NCI-H774 (cell line): ENCODE measurements at regions not wholly inside any gene's neighbourhood (a gene's known extent, or its start where the extent isn't known, plus 50 kb on each side); places are given as distances from the start of the nearest gene placed in this dataset.

ENCODE experiments used
- DNase-seq: peaks from one replicate; lab custom pipeline; 2025; lab: John Stamatoyannopoulos, UW

DNA sequence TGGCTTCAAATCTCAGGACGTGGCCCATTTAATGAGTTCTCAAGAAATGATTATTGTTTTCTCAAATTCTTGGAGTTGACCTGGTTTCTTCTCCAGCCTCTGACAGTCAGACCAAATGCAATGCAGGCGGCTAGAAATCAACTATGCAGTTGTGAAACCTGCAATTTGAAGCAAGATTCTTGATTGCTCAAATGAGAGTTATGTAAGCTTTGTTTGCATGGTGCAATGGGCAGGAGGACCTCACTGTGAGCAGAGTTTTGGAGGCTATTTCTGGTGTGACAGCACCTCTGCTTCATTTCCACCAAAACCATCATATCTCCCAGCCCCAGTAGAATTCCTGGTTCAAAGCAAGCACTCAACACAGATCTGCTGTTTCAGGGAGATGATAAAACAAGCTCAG lies 500.0 kb upstream of the KLF4 start:
- no peak for DNase-seq

DNA sequence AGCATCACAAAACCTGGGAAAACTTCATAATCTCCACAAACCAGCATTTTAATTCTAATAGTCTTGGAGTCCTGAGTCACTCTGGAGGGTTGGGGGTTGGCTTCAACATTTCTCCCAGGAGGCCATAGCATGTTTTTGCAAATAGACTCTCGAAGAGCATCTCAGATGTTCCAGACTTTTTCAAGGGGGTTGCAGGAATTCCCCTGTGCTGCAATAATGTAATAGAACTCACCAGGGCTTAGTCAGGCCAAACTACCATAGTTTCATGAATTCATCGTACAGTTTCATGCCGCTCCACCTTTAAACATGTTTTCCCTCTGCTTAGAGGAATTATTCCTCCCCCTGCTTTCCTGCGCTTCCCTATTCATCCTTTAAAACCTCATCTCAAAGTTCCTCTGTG lies 499.5 kb upstream of the KLF4 start:
- DNase-seq: no peak

DNA sequence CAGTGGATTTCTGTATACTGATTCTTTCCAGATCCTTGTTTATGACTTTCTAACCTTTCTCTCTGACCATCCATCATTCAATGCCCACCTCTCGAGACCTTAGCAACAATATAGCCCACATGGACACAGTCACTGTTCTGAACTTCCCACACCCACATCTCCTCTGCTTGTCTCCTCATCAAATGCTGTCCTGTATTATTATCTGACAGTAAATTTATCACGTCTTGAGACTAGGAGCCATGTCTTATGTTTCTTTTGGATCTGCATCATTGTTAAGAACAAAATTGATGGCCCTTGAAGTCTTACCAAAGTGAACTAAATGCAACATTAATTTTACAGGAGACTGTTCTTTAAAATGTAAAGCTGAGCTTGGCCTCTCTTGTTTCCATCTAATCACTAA lies 495.4 kb upstream of the KLF4 start:
- no peak for DNase-seq

DNA sequence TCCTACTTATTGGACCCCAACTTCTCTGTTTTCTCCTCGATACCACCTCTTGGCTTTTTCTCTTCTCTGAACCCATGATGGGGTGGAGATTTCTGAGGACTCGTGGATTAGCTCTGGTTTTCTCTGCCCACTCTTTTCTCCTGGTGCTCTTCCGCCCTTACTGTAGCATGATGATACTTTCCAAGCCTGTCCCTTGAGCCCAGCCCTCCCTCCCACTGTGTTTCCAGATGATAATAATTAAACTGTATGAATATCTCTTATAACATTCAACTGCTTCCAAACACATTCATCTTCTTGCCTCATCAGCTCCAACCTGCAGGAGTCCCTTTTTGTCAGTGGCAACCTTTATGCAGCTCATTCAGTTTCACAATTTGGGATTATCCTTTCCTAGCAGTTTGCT lies 494.2 kb upstream of the KLF4 start:
- DNase-seq: no peak

DNA sequence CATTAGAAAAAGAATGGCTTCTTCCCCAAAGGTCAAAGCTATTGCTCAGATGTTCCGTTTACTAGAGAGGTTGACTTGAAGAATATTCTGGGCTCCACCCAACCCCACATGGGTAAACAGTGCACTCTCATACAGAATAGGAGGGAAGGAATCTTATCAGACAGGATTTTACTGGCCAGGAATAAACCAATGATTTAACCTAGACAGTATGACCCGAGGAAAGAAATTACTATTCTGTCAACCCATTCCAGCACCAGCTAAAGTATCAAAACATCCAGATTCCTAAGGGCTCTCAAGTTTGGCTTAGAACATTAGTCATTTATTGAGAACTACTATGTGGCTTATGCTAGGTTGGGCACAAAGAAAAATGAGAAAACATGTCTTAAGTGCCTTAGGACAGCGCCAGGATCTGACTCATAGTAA lies 493.6 kb upstream of the KLF4 start:
- DNase-seq: no peak

DNA sequence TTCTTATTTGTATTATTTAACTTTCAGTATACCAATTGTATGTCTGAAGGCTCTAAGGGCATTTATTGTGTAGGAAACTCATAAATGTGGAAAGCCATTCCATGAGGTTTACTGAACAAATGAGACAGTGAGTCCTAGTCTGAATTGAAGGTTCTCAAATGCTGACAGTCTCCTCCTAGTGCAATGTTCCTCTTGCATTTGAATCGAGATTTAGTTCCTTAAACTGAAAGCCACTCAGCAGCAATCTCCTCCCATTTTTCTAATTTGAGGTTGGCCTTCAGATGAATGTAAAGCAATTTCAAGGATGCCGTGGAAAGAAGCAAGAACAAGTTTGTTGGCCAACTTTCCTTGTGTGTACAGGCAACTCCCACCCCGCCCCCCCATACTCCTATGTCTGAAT lies 493.2 kb upstream of the KLF4 start:
- DNase-seq: no peak

DNA sequence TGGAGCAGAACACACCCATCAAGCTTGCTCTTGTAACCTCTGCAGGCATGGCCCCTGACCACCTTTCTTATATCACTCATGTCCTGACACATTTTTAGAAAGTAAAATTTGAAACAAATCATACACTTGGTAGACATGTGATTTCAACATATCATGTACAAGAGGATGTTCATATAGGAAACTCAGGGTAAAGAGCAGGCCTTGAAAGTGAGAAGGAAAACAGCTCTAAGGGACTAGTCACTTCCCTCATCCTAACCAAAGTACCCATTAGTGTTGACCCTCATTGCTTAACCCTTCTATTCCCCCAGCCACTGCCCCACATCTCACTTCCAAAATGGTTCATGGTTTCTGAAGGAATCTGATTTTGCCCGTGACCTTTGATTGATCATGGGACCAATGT lies 492.4 kb upstream of the KLF4 start:
- DNase-seq: no peak

DNA sequence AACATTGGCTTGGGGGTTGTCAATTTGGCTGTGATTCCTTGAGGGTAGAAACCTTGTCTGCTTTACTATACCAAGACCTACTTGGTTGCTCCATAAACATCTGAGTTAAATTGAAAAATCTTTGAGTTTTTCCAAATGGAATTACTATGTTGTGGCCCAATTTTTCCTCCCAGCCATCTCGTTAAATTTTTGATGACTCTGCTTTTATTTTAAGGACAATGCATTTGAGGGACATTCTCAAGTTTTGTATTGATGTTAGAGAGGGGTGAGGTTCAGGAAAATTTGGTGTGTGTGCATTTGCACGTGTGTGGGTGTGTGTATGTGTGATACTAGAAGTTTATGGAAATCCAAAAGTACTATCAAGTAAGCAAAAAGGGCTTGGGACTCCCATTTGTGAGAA lies 491.4 kb upstream of the KLF4 start:
- no peak for DNase-seq

DNA sequence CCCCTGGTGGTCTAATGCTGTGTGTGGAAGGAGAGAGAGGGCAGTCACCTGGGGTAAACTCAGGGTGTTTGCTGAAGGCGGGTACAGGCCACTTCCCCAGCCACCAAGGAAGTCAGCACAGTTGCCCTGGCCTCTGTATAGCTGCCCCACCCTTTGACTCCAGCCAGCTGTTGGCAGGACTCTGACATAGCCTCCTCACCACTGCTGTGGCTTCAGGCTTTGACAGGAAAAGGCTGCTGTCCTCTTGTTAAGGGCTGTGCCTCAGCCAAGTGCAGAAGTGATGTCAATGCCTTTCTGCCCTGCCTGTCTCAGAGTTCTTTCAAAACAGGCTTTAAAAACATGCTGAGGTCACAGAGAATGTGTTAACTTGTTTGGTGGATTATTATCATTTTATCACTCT lies 487.2 kb upstream of the KLF4 start:
- no peak for DNase-seq

DNA sequence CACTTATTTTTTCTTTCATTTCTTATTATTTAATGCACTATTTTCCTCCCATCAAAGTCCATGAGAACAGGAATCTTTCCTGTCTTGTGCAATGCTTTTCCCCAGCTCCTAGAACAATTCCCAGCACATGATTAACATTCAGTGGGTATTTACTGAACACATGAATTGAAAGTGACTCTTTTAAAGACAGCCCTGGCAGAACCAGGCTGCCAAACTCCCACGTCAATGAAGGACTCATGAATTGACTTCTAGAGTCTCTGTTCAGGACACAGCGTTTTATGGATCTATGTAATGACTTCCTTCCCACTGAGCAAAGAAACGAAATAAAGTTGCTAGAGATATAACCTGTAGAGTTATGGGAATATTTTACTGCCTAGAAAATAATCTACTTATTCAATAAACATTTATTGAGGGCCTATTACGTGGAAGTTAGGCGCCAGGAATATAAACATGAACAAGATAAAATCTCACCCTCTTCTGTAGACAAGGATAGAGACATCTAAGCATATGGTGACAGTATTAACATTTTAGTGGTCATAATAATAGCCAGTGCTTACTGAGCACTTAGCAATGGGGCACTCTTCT lies 485.9 kb upstream of the KLF4 start:
- DNase-seq: no peak

DNA sequence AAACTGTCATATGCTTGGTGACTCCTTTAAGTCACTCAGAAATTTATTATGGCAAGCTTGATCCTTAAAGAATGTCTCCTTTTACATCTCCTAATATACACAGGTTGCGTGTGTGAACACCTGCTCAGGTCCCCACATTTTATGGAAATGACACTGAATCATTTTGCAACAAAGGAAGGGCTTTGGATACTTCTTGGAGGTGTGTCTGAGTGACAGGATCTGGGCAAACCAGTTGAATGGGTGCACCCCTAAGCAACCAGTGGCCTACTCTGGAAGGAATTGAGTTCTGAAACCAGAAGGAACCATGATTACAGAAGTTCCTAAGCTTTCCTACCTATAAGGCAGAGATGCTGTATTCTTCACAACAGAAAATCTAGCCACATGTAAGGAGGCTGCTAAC lies 483.9 kb upstream of the KLF4 start:
- no peak for DNase-seq

DNA sequence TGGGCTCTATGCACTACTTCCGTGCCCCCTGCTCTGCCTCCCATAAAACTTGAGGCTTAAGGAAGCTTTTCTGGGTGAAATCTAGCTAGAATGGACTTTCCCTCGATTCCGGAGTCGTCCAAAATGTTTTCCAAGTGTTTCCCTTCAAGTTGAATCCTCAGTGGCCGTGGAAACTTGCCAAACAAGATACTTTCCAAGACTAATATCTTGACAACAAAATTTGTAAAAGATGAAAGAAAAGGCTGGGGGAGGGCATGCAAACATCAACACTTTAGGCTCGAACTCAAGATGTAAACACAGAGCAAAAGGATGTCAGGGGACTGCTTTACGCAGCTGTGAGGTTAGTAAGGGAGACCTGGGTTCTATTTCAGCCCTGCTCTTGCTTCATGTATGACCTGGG lies 482.8 kb upstream of the KLF4 start:
- DNase-seq: no peak

DNA sequence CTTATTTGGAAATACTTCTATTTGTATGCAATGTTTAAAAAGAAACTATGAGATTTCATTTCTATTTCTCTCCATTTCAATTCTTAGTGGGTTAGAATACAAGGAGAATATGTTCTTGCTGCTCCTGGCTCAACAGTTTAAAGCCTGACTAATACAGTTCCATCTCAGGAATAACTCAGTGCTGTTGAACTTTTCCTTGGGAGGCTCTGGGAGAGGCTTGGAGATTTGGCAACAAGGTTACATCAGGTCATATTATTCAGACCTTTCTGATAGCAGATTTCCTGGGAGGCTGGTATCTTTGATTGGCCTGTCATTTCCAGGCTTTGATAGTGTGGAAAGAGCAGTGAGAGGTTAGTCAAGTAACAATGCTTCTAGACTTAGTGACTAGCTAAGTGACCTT lies 481.7 kb upstream of the KLF4 start:
- no peak for DNase-seq

DNA sequence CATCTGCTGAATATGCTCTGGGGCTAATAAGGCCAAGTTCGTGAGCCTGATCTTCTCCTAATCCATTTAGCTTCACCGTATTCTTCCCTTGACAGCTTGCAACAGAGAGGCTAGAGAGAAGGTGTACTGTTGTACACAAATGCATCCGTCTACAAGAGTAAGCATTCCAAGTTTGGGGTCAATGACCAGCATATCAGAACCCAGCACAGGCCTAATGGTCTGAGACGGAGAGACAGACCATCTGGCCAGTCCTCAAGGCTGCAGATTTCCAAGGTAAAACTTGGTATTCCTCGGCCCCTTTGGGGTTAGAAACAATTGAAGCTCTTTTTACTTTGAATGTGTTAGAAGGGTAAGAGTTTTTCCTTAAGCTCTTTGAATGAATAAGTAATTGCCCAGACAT lies 481.2 kb upstream of the KLF4 start:
- no peak for DNase-seq

DNA sequence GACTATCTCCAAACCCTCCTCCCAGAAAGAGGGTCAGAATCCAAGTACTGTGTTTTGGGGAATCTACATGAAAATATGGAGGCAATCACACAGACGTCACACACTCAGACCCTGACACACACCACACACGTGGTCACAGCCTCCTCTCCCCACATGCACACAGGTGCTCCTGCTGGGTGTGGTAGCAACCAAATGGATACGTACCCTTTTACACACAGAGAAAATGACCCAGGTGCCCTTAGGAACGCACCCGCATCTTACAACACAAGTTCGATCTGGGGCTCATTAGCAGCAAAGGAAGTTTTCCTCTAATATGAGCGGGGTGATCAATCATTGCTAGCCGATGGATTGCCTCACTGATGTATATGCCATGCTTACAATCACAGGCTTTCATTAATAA lies 480.2 kb upstream of the KLF4 start:
- no peak for DNase-seq

DNA sequence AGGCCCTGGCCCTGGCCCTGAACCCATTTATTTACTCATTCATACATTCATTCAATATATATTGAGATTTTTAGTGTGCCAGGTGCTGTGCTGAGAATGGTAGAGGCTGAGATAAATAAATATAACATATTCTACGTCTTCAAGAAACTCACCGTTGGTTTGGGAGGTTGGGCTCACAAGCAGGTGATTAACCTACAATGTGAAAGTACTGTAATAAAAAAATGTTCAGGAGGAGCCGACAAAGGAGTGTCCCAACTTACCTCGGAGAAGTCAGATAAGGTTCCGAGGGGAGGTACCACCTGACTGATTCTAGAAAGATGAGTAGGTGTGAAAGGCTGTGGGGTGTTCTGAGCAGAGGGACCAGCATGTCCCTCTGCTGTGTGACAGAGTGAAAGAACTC lies 479.6 kb upstream of the KLF4 start:
- DNase-seq: no peak

DNA sequence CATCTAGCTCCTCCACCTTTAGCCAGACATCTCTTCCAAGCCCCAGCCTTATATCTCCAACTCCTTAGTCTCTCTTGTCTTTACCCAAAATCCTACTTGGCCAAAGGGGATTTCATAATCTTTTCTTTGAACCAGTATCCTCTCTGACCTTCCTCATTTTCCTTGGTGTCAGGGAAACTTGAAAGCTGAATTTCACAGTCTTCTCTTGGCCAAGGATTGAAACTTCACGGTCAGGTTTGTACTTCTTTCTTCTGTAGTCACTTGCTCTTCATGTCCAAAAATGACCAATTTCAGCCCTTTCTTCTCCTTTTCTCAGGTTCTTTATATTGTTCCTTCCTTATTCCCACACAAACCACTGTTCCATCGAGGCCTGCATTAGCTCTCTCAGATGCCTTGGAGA lies 473.7 kb upstream of the KLF4 start:
- DNase-seq: no peak

DNA sequence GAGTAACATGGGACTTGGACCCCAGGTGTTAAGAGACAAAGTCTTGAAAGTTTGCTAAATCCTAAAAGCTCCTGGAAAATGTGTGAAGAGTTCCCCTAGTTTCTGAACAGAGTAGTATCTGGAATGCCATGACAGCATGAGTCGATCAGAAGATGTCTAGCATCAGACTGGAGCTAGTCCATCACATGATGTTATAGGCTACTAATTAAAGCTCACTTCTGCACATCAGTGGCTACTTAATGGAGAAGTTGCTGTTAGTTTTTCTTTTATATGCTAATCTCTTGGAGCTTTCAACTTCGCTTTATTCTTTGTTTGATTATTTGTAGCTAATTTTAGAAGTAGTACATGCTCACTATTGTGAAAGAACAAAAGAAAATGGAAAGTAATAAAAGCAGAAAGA lies 471.3 kb upstream of the KLF4 start:
- no peak for DNase-seq

DNA sequence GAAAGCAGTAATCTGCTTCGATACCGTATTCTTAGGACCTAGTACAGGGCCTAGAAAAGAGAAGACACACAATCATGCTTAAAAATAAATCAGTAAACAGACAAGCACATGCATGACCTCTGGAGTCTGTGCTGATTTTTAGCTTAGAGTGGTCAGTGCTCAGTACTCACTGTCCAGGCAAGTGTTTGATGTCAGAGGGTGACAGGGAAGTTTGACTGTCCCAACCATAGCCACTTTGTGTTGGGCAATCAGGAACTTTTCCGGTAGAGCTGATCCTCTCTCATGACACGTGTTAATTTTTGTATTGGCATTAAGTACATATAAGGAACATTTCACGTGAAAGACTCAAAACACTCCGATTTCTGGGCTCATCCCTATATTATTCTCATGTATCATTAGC lies 464.7 kb upstream of the KLF4 start:
- no peak for DNase-seq

DNA sequence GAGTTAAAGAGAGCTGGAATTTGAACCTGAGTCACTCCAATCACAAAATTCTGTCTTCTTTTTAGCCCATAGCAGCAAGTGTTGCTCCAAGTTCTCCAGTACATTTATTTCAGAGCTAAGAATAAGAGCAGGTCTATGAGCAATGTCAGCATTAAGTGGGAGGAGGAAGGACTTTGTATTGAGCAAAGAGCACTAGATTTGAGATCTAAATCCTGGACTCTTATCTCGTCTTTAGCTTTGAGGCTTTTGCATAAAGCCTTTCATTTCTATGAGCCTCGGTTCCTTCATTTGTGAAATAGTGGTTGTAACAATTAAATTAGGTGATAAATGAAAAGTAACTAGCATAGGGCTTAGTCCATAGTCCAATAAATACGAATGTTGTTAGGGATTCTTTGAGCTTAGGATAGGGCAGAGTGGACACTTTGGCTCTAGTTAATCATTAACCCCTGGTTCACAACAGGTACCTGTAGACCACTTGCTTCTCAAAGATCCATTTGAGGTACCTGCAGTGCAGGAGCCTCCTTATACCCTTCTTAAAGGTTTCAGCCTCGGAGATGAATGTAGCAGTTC lies 464.1 kb upstream of the KLF4 start:
- DNase-seq: no peak

DNA sequence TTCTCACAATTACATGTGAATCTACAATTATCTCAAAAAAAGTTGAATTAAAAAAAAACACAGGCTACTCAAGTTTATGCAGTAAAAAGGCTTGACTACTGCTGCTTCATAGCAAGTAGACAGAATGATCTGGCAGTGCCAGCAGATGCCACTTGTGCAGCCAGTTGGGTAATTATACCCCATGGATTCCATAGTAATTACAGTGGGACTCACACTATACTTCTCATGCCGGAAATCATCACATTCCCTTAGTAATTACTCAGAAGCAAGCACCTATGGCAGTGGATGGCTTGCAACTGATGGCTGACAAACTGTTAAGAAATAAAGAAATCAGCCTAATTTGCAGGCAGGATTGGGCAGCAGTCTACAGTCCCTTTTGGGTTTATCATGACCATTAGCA lies 463.2 kb upstream of the KLF4 start:
- no peak for DNase-seq

DNA sequence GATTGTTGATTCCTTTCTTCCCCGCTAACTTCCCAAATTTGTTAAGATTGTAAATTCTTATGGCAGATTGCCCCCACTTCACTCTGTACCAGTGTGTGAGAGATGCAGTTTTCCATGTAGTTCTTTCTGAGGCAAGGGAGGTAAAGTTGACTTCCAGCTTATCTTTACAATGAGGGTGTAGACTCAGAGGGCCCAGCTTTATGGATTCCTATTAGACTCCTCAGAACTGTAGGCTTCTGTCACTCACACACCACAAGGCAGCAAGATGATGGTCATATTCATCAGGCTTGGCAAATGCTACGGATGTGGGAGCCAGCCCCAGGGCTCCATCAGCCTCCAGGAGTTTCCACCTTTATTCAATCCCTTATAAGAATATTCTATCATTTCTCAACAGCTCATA lies 461.9 kb upstream of the KLF4 start:
- no peak for DNase-seq

DNA sequence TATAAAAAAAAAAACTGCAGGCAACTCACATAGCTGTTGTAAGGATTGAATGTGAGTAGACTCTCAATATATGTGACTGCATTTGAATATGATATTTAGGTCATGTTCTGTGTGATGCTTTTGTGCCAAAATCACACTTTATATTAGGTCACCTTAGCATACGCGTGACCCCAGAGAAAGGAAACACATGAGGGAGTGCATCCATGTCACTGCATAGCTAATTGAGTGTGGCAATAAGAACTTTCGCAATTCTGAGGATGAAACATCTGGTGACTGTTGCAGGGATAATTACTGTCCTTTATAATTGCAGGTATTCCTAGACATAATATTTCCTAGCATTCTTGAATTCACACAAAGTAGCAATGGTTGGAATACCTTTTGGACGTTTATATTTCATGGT lies 459.5 kb upstream of the KLF4 start:
- no peak for DNase-seq

DNA sequence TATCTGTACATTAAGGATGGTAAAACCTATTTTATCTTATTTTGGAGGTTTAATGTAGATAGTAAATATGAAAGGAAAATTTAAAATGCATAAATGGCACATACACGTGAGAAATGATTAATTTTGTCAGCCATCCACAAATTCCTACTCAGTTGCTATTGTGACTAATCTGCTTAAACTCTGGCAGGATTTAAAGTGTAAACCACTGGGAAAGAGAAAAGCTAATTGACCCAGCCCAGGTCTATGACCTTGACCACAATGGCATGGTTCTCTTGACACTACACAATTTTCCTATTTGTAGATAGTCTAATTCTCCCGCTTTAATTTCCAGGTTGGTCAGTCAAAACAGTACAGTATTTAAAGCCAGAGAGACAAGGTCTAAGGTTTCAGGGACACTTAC lies 459.0 kb upstream of the KLF4 start:
- DNase-seq: no peak

DNA sequence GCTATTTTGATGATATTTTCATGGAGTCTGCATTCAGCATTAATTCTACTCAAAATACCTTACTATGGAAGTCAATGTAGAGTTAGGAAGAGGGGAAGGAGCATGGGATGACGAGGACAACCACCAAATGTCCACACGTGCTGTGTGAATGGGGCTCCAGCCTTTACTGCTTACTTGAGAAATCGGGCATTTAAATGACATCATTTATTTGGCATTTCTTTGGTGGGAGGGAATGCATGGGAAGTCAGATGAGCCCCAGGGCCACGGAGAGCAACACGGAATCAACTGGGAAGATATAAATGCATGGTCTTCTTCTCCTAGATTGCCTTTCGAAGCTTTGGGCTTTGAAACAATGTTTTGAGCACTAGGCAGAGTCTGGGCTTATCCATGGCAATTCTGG lies 458.5 kb upstream of the KLF4 start:
- no peak for DNase-seq
